NOMO-1 treated with dmso at 0.1 percent for 144 hours (cell line): ENCODE measurements at regions not wholly inside any gene's neighbourhood (a gene's known extent, or its start where the extent isn't known, plus 50 kb on each side); places are given as distances from the start of the nearest gene placed in this dataset.

Experiments
- DNase-seq: peaks from one replicate; lab custom pipeline; 2025; ENCODE audit not compliant: unreplicated experiment; lab: John Stamatoyannopoulos, UW

GRCh38 chr17:77454242-77455095, 313.7 kb downstream of the SEC14L1 start:
- no peak for DNase-seq

GRCh38 chr17:77455111-77455890, 314.5 kb downstream of the SEC14L1 start:
- no peak for DNase-seq

- DNase-seq = no peak
Measured at GRCh38 chr17:77455891-77456260, 315.1 kb downstream of the SEC14L1 start.

DNA sequence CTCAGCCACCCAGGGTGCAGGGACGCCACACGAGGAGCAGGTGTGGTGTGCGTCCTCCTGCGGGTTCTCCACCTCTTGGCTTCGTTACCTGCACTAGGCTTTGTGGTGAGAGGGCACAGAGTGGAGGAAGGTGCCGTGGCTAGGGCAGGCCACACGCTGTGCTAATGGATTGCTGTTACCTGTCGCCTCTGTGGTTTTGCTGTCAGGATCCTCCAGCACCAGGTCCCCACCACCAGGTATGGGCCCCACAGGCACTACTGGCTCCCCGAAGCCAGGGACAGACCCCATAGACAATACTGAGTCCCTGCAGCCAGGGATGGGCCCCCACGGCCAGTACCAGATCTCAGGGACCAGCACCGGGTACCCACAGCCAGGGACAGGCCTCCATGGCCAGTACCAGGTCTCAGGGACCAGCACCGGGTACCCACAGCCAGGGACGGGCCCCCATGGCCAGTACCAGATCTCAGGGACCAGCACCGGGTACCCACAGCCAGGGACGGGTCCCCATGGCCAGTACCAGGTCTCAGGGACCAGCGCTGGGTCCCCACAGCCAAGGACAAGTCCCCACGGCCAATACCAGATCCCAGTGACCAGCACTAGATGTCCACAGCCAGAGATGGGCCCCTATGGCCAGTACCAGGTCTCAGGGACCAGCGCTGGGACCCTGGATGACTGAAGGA, 315.6 kb downstream of the SEC14L1 start:
- no peak for DNase-seq

GRCh38 chr17:77456951-77457548, 316.3 kb downstream of the SEC14L1 start:
- DNase-seq = no peak

- DNase-seq = no peak
Measured at GRCh38 chr17:77457572-77458201, 316.9 kb downstream of the SEC14L1 start.

- DNase-seq = no peak
Measured at GRCh38 chr17:77458202-77459017, 317.6 kb downstream of the SEC14L1 start.

GRCh38 chr17:77459018-77459755, 318.4 kb downstream of the SEC14L1 start:
- DNase-seq = no peak

GRCh38 chr17:77460514-77461046, 319.8 kb downstream of the SEC14L1 start:
- peak; percentile 73 for DNase-seq

- DNase-seq = no peak
Measured at GRCh38 chr17:77461277-77462057, 320.7 kb downstream of the SEC14L1 start.

DNA sequence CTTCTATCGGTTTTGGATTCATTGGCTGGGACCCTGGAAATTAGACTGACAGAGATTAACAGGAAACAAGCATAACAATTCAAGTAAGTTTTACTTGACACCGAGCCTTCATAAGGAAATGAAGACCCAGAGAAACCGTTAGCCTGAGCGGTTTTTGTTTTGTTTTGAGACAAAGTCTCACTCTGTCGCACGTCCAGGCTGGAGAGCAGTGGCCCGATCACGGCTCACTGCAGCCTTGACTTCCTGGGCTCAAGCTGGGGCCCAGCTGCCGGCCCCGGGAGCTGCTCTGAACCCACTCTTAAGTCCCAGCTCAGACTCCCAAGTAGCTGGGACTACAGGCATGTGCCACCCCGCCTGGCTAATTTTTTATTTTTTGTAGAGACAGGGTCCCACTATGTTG, 321.3 kb downstream of the SEC14L1 start:
- DNase-seq = no peak

DNA sequence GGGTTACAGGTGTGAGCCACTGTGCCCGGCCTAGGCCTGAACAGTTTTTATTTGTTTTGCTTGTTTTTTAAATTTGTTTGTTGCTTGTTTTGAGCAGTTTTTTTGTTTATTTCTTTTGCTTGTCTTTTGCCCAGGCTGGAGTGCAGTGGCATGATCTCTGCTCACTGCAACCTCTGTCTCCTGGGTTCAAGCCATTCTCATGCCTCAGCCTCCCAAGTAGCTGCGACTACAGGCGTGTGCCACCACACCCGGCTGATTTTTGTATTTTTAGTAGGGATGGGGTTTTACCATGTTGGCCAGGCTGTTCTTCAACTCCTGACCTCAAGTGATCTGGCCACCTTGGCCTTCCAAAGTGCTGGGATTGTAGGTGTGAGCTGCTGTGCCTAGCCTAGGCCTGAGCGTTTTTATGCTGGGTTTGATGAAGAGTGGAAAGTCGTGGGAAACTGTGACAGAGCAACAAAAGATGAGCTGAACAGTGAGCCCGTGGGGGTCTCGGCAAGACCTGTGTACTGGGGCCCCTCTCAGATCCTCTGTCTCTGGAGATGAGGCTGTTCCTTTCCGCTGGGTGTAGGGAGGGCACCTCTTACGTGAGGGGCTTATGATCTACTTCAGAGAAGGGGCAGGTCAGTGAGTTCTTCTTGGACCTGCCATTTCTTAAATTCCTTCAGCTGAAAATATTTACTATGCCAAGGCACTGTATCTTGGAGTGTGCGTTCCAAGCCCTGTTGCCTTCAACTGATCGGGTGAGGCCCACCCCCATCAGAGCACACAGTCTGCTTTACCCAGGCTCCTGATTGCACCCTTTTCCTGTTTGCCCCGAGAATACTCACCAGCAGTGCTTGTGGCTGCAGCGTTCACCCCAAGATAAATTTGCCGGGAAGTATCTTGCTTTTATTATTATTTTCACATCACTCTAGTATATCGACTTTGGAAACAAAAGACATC, 322.1 kb downstream of the SEC14L1 start:
- no peak for DNase-seq

DNA sequence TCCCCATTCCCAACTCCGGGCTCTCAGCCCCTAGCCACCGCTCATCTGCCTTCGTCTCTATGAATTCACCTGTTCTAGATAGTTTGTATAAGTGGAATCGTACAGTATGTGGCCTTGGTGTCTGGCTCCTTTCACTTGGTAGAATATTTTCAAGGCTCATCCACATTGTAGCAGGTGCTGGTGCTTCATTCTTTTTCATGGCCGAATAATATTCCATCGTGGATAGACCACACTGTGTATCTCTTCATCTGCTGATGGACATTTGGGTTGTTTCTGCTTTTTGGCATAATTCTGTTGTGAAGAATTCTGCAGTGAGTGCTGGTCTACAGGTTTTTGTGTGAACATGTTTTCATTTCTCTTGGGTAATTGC, 324.2 kb downstream of the SEC14L1 start:
- DNase-seq = no peak

DNA sequence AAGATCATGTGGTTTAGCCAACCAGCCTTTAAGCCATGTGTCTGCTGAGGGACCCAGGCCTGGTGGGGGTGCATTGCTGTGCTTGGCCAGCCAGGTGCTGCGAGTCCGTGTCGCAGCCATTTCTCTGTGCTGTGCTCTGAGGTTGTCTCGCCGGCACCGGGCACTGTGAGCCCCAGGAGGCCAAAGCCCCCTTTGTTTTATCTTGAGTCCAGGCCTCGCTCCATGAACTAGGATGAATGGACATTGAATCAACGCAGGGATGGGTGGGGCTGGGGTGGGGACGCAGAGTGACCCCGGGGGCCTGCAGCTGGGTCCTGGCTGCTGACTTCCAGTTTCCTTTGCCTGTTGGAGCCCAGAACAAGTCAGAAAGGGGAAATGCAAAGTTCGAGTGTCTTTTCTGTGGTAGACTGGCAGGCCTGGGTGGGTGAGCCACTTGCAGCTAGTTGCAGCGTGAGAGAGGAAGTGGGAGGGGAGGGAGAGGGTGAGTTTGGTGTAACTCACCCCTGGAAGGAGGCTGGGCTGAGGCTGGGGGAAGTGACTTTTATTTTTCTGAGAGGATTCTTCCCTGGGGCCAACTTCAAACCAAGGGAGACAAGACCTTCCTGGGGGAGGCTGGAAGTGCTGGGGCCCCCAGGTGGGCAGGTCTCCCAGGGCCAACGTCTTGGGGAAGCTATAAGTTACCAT, 324.7 kb downstream of the SEC14L1 start:
- DNase-seq = peak; percentile 96

DNA sequence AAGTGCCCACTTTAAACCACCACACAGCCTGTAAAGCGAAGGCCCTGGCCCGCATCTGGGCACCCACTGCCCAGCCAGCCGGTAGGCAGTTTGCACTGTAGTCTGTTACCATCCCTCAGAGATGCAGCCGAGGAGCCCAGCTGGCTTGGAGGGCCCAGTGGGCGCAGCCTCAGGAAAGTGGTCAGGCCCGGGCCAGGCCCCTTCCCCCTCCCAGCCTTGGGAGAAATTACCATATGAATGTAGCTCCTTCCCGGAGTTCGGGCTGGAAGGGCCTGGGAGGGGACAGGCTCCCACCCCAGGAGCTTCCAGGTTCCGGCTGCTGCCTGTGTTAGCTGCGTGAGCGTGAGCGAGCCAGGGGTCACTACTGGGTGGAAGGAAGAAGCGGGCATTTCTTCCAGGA, 325.4 kb downstream of the SEC14L1 start:
- no peak for DNase-seq

DNA sequence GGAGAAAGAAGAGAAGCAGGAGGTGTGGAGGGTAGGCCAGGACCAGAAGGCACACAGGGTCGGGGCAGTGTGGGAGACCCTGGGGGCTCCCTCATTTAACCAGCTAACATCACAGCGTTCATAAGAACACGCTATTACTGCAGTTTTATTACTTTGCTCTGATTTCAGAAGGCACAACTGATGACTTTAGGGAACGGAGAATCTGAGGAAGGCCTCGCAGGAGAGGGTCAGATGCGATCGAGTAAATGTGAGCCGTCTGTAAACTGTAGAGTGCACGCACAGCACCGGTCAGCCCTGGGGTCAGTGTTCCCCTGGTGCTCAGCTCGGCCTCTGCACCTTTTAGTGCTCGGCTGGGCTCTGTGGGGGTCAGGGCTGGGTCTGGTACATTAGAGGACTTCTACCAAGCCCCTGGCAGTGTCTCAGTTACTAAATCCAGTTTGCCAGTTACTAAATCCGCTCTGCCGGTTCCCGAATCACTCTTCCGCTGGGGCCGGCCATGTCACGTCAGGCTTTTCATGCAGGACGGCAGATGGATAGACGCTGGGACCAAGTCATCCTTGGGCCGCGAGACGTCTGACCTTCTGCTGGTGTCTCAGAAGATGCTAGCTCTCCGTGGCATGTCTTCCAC, 325.9 kb downstream of the SEC14L1 start:
- DNase-seq = no peak
